ENCODE measurements at regions not wholly inside any gene's neighbourhood (a gene's known extent, or its start where the extent isn't known, plus 50 kb on each side); places are given as distances from the start of the nearest gene placed in this dataset.

- Mint-ChIP-seq H3K4me3 (no peak overlapping the region), H3K4me1 (ENCODE audit: low read depth) (peaks cover 54% of the 10 kb centered on the region), H3K27ac (no peak overlapping the region), H3K27me3 (ENCODE audit: low read depth) (peaks cover 7% of the 10 kb centered on the region), H3K36me3 (ENCODE audit: low read depth) (no peaks in the 10 kb centered on the region), H3K9me3 (no peaks in the 10 kb centered on the region)
- CTCF ChIA-PET, result interaction anchor here (0.6 to 5.5 kb wide), 4 partner anchors 47 to 1859 kb away, joined by 3 to 47 read pairs (median 4); no protein-coding TSS in a partner anchor
- intact Hi-C loops (cut with micrococcal nuclease), result loop anchor here (1.0 to 5.0 kb wide), 3 partner anchors 72 to 588 kb away; no protein-coding TSS in a partner anchor
- DNase-seq, result peak; percentile 63
These were observed 79.5 kb upstream of the IL12B start for GRCh38 chr5:159409801-159410200.

GRCh38 chr5:159410480-159410879 lies 80.2 kb upstream of the IL12B start:
- H3K36me3 Mint-ChIP-seq (ENCODE audit: low read depth), result no peaks in the 10 kb centered on the region
- H3K27ac Mint-ChIP-seq, result no peak overlapping the region
- intact Hi-C loops (cut with micrococcal nuclease), result loop anchor here (1.0 to 5.0 kb wide), 3 partner anchors 73 to 588 kb away; no protein-coding TSS in a partner anchor
- no peaks in the 10 kb centered on the region for H3K9me3 Mint-ChIP-seq
- peaks cover 54% of the 10 kb centered on the region for H3K4me1 Mint-ChIP-seq (ENCODE audit: low read depth)
- no peak overlapping the region for H3K4me3 Mint-ChIP-seq
- peaks cover 3% of the 10 kb centered on the region for H3K27me3 Mint-ChIP-seq (ENCODE audit: low read depth)
- DNase-seq, result no peak
- CTCF ChIA-PET, result interaction anchor here (0.6 to 5.5 kb wide), 3 partner anchors 46 to 76 kb away, joined by 3 to 47 read pairs (median 4); no protein-coding TSS in a partner anchor

- CTCF ChIA-PET, result interaction anchor here (0.6 to 5.5 kb wide), 6 partner anchors 9 to 532 kb away, joined by 3 to 47 read pairs (median 4); no protein-coding TSS in a partner anchor
- no peaks in the 10 kb centered on the region for H3K9me3 Mint-ChIP-seq
- no peak overlapping the region for H3K27ac Mint-ChIP-seq
- peaks cover 3% of the 10 kb centered on the region for H3K27me3 Mint-ChIP-seq (ENCODE audit: low read depth)
- intact Hi-C loops (cut with micrococcal nuclease), result loop anchor here (5.0 kb wide), 2 partner anchors 361 to 589 kb away; no protein-coding TSS in a partner anchor
- H3K4me1 Mint-ChIP-seq (ENCODE audit: low read depth), result peaks cover 54% of the 10 kb centered on the region
- DNase-seq, result no peak
- no peak overlapping the region for H3K4me3 Mint-ChIP-seq
- no peaks in the 10 kb centered on the region for H3K36me3 Mint-ChIP-seq (ENCODE audit: low read depth)
These were observed 80.8 kb upstream of the IL12B start for GRCh38 chr5:159411115-159411514.

GRCh38 chr5:159412284-159413046 lies 82.2 kb upstream of the IL12B start:
- CTCF ChIA-PET, result interaction anchor here (0.6 to 5.5 kb wide), 5 partner anchors 8 to 256 kb away, joined by 3 to 47 read pairs (median 3); no protein-coding TSS in a partner anchor
- peak; percentile 86 for DNase-seq
- Mint-ChIP-seq H3K27ac (peak overlapping the region; percentile 37), H3K27me3 (ENCODE audit: low read depth) (peaks cover 3% of the 10 kb centered on the region), H3K4me1 (ENCODE audit: low read depth) (peaks cover 54% of the 10 kb centered on the region), H3K36me3 (ENCODE audit: low read depth) (no peaks in the 10 kb centered on the region), H3K4me3 (no peak overlapping the region), H3K9me3 (no peaks in the 10 kb centered on the region)
- intact Hi-C loops (cut with micrococcal nuclease), result loop anchor here (1.0 to 5.0 kb wide), 9 partner anchors 15 to 1057 kb away; partner anchors contain the start of genes RNF145 and TTC1

- intact Hi-C loops (cut with micrococcal nuclease), result loop anchor here (5.0 kb wide), 2 partner anchors 358 to 592 kb away; no protein-coding TSS in a partner anchor
- Mint-ChIP-seq H3K36me3 (ENCODE audit: low read depth) (no peaks in the 10 kb centered on the region), H3K4me1 (ENCODE audit: low read depth) (peaks cover 50% of the 10 kb centered on the region), H3K9me3 (no peaks in the 10 kb centered on the region), H3K27ac (no peak overlapping the region), H3K27me3 (ENCODE audit: low read depth) (no peaks in the 10 kb centered on the region), H3K4me3 (no peak overlapping the region)
- CTCF ChIA-PET, result no interaction called here
- DNase-seq, result no peak
These were observed 83.7 kb upstream of the IL12B start for GRCh38 chr5:159414021-159414420.

GRCh38 chr5:159415301-159415937 lies 85.1 kb upstream of the IL12B start:
- H3K27ac Mint-ChIP-seq, result no peak overlapping the region
- DNase-seq, result no peak
- H3K4me1 Mint-ChIP-seq (ENCODE audit: low read depth), result peaks cover 36% of the 10 kb centered on the region
- no peak overlapping the region for H3K4me3 Mint-ChIP-seq
- H3K36me3 Mint-ChIP-seq (ENCODE audit: low read depth), result no peaks in the 10 kb centered on the region
- no peaks in the 10 kb centered on the region for H3K27me3 Mint-ChIP-seq (ENCODE audit: low read depth)
- intact Hi-C loops (cut with micrococcal nuclease), result no loop called here
- CTCF ChIA-PET, result no interaction called here
- H3K9me3 Mint-ChIP-seq, result no peaks in the 10 kb centered on the region

- no peak overlapping the region for H3K27ac Mint-ChIP-seq
- no peaks in the 10 kb centered on the region for H3K36me3 Mint-ChIP-seq (ENCODE audit: low read depth)
- no peaks in the 10 kb centered on the region for H3K9me3 Mint-ChIP-seq
- H3K27me3 Mint-ChIP-seq (ENCODE audit: low read depth), result no peaks in the 10 kb centered on the region
- intact Hi-C loops (cut with micrococcal nuclease), result no loop called here
- no peak overlapping the region for H3K4me3 Mint-ChIP-seq
- DNase-seq, result no peak
- CTCF ChIA-PET, result no interaction called here
- peaks cover 26% of the 10 kb centered on the region for H3K4me1 Mint-ChIP-seq (ENCODE audit: low read depth)
These were observed 86.2 kb upstream of the IL12B start for GRCh38 chr5:159416438-159416837.

- peaks cover 19% of the 10 kb centered on the region for H3K4me1 Mint-ChIP-seq (ENCODE audit: low read depth)
- H3K9me3 Mint-ChIP-seq, result no peaks in the 10 kb centered on the region
- intact Hi-C loops (cut with micrococcal nuclease), result no loop called here
- CTCF ChIA-PET, result no interaction called here
- no peaks in the 10 kb centered on the region for H3K27me3 Mint-ChIP-seq (ENCODE audit: low read depth)
- no peak for DNase-seq
- no peak overlapping the region for H3K4me3 Mint-ChIP-seq
- H3K36me3 Mint-ChIP-seq (ENCODE audit: low read depth), result no peaks in the 10 kb centered on the region
- no peak overlapping the region for H3K27ac Mint-ChIP-seq
These were observed 86.9 kb upstream of the IL12B start for GRCh38 chr5:159417170-159417569.

- Mint-ChIP-seq H3K36me3 (ENCODE audit: low read depth) (no peaks in the 10 kb centered on the region), H3K4me3 (no peak overlapping the region), H3K27me3 (ENCODE audit: low read depth) (no peaks in the 10 kb centered on the region), H3K4me1 (ENCODE audit: low read depth) (peaks cover 2% of the 10 kb centered on the region), H3K9me3 (no peaks in the 10 kb centered on the region), H3K27ac (no peak overlapping the region)
- DNase-seq, result no peak
- CTCF ChIA-PET, result interaction anchor here (0.9 to 1.0 kb wide), 2 partner anchors 8 to 81 kb away, joined by 6 read pairs; no protein-coding TSS in a partner anchor
- intact Hi-C loops (cut with micrococcal nuclease), result no loop called here
These were observed 89.3 kb upstream of the IL12B start for GRCh38 chr5:159419576-159419975.

- DNase-seq, result no peak
- H3K36me3 Mint-ChIP-seq (ENCODE audit: low read depth), result no peaks in the 10 kb centered on the region
- intact Hi-C loops (cut with micrococcal nuclease), result no loop called here
- no peaks in the 10 kb centered on the region for H3K9me3 Mint-ChIP-seq
- no peak overlapping the region for H3K27ac Mint-ChIP-seq
- H3K4me1 Mint-ChIP-seq (ENCODE audit: low read depth), result no peaks in the 10 kb centered on the region
- H3K4me3 Mint-ChIP-seq, result no peak overlapping the region
- CTCF ChIA-PET, result interaction anchor here (0.9 kb wide), 1 partner anchor 9 kb away, joined by 3 read pairs; no protein-coding TSS in a partner anchor
- H3K27me3 Mint-ChIP-seq (ENCODE audit: low read depth), result no peaks in the 10 kb centered on the region
These were observed 90.7 kb upstream of the IL12B start for GRCh38 chr5:159420940-159421339.

GRCh38 chr5:159422361-159422760 lies 92.1 kb upstream of the IL12B start:
- no peaks in the 10 kb centered on the region for H3K27me3 Mint-ChIP-seq (ENCODE audit: low read depth)
- peaks cover 12% of the 10 kb centered on the region for H3K4me1 Mint-ChIP-seq (ENCODE audit: low read depth)
- H3K9me3 Mint-ChIP-seq, result no peaks in the 10 kb centered on the region
- no peaks in the 10 kb centered on the region for H3K36me3 Mint-ChIP-seq (ENCODE audit: low read depth)
- CTCF ChIA-PET, result no interaction called here
- no peak overlapping the region for H3K4me3 Mint-ChIP-seq
- no peak for DNase-seq
- intact Hi-C loops (cut with micrococcal nuclease), result no loop called here
- H3K27ac Mint-ChIP-seq, result no peak overlapping the region

- Mint-ChIP-seq H3K36me3 (ENCODE audit: low read depth) (no peaks in the 10 kb centered on the region), H3K27ac (no peak overlapping the region), H3K9me3 (no peaks in the 10 kb centered on the region), H3K4me3 (no peak overlapping the region), H3K4me1 (ENCODE audit: low read depth) (peaks cover 17% of the 10 kb centered on the region), H3K27me3 (ENCODE audit: low read depth) (no peaks in the 10 kb centered on the region)
- DNase-seq, result no peak
- CTCF ChIA-PET, result no interaction called here
- intact Hi-C loops (cut with micrococcal nuclease), result no loop called here
These were observed 92.6 kb upstream of the IL12B start for GRCh38 chr5:159422910-159423309.

Measured in activated naive CD4-positive, alpha-beta T cell treated with anti-CD3 and anti-CD28 coated beads for 36 hours (primary cell).